IPS-20b (cell line): ENCODE measurements at regions not wholly inside any gene's neighbourhood (a gene's known extent, or its start where the extent isn't known, plus 50 kb on each side); places are given as distances from the start of the nearest gene placed in this dataset.
"Not testable (repeated sequence)": the region's sequence is repeated elsewhere in the genome, so short reads cannot be mapped to it uniquely, and the experiment has no call there.

ENCODE experiments used
- H3K27ac ChIP-seq: one replicate; pipeline ENCODE4 v1.5.1; 2013; ENCODE audit warnings: low read length
- H3K27me3 ChIP-seq: 2 replicates; pipeline ENCODE4 v1.6.1; 2013; ENCODE audit warnings: mild to moderate bottlenecking, low read length, inconsistent platforms; ENCODE audit not compliant: insufficient read depth
- H3K36me3 ChIP-seq: 2 replicates; pipeline ENCODE4 v1.6.1; 2013; ENCODE audit warnings: low read depth, mild to moderate bottlenecking, inconsistent platforms, low read length, moderate library complexity; ENCODE audit not compliant: insufficient read depth
- H3K4me1 ChIP-seq: 2 replicates; pipeline ENCODE4 v1.6.1; 2013; ENCODE audit warnings: mild to moderate bottlenecking, control low read depth, inconsistent platforms, low read length, moderate library complexity; ENCODE audit not compliant: insufficient read depth
- H3K4me3 ChIP-seq: 2 replicates; pipeline ENCODE4 v1.5.1; 2013; ENCODE audit warnings: mild to moderate bottlenecking, low read length, inconsistent platforms
- H3K9ac ChIP-seq: 2 replicates; pipeline ENCODE4 v1.6.1; 2013; ENCODE audit warnings: low read depth, mild to moderate bottlenecking, inconsistent platforms, low read length, moderate library complexity
- H3K9me3 ChIP-seq: 2 replicates; pipeline ENCODE4 v1.6.1; 2013; ENCODE audit warnings: mild to moderate bottlenecking, low read depth, low read length, inconsistent platforms; ENCODE audit not compliant: insufficient read depth

DNA sequence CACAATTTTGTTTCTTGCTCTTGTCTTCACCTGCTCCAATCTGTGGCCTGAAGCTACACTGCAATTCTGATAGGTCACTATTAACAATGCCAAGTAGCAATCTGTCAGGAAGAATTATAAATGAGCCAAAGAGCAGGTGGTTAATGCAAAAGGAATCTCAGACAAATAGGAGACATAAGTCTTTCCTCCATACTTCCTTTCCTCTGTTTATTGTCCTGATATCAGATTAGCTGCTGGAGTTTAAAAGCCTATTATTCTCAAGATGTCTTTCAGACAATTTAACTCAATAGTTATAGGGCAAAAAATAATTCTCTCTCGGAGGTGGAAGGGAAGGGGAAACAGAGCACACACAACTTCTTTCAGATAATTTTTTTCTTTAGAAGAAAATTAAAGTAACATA is 491.6 kb downstream of the MFSD1 start:
- Histone ChIP-seq H3K9ac (no peak overlapping the region), H3K4me1 (no peaks in the 10 kb centered on the region), H3K4me3 (no peak overlapping the region), H3K27ac (no peak overlapping the region), H3K36me3 (no peaks in the 10 kb centered on the region), H3K27me3 (no peaks in the 10 kb centered on the region), H3K9me3 (no peaks in the 10 kb centered on the region)

DNA sequence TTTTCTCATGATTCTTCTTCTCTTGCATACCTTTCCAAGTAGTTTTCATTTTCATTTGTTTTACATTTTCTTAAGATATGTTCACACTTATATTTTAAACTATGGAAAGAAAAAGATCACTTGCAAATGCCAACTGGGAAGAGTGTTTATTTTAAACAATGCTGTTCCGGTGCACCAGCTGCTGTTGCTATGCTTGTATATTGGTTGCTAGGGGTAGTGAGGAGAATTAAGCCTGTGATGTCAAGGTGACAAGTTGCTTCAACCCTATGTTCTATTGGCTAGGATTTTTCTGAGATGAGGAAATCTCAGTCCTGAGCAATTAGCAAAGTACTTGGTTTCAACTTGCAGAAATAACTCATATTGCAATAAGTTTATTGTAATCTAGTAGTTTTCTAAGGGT is 500.1 kb downstream of the MFSD1 start:
- Histone ChIP-seq H3K27me3 (no peaks in the 10 kb centered on the region), H3K36me3 (no peaks in the 10 kb centered on the region), H3K9me3 (no peaks in the 10 kb centered on the region), H3K9ac (no peak overlapping the region), H3K27ac (no peak overlapping the region), H3K4me3 (no peak overlapping the region), H3K4me1 (no peaks in the 10 kb centered on the region)

DNA sequence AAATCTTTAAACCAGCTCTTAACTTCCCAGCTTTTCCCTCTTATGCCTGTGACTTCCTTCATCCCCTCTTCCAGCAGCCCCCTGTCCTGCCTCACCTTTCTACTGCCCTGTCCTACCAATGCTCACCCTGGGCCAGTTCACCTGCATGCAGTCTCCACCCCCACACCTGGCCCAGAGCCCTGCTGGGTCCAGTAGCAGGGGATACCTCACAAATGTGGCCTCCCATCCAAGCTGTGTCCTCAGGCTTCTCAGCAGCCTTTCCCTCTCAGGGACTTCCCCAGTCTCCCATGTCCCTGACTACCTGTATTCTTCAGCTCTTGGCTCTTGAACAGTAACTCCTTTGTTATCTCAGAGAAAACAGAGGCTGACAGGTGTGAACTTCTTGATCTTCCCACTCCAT is 503.2 kb downstream of the MFSD1 start:
- Histone ChIP-seq H3K4me1 (no peaks in the 10 kb centered on the region), H3K9ac (no peak overlapping the region), H3K27ac (no peak overlapping the region), H3K36me3 (no peaks in the 10 kb centered on the region), H3K27me3 (no peaks in the 10 kb centered on the region), H3K4me3 (no peak overlapping the region), H3K9me3 (no peaks in the 10 kb centered on the region)

DNA sequence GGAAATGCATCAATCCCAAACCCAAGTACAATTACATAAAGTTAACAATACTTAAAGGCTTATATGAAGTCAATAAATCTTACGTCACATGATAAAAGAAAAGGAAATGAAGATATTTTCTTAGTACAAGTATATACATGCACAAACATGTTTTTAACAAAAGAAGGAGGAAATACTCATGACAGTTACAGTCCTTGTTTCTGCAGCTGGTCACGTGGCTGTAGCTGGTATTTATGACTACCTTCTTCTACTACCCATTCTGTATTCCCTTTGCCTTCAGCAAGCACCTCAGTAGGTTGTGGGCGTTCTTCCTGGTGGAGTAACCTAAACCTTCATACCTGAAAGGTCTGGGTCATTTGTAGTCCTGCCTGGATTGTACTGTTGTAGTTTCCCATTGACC is 514.9 kb downstream of the MFSD1 start:
- not testable (repeated sequence) for H3K27me3 ChIP-seq, H3K9me3 ChIP-seq, H3K4me1 ChIP-seq, H3K36me3 ChIP-seq, H3K9ac ChIP-seq, H3K27ac ChIP-seq, H3K4me3 ChIP-seq

DNA sequence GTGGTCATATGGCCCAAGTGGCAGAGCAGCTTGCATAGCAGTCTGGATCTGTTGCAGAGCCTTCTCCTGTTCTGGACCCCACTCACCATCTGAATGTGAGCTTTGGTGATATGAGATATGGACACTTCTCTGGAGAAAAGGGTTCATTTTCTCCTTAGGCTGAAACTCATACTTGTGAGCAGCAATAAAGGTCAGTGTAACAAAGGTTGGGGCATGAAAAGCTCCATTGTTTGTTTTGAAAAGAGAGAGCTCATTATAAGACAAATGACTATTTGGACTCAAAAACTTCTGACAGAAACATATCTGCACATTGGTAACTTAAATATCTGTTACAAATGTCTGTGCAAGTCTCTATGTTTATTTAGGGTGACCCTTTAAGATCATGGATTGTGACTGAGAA is 517.3 kb downstream of the MFSD1 start:
- H3K4me3 ChIP-seq = no peak overlapping the region
- H3K9ac ChIP-seq = no peak overlapping the region
- no peak overlapping the region for H3K27ac ChIP-seq
- H3K27me3 ChIP-seq = no peaks in the 10 kb centered on the region
- H3K9me3 ChIP-seq = no peaks in the 10 kb centered on the region
- H3K36me3 ChIP-seq = no peaks in the 10 kb centered on the region
- H3K4me1 ChIP-seq = no peaks in the 10 kb centered on the region

DNA sequence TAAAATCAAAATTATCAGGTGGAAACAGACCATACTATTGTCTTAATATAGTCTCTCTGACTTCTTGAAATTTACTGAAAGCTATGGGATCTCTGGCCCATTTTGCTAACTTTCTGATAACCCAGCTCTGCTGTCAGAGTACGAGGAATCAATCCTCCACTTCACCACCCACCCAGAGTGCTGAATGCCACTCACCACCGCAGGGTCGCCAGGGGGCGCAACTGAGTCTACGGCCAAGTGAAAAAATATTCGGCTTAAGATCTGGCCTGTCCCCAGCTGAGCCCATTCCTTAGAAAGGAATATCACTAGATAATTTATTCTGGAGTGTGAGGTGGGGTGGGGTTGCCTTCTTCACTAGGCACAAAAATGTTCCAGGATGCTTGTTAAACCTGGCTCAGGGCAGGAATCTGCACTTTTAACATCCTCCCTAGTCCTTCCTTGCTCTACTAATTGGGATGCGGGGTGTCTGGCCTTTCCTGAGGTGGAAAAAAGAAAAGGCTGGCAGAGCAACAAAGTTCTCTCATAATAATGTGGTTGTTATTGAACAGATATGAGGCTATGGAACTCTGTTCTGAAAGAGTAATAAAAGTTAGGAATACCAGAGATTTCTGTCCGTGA is 520.6 kb downstream of the MFSD1 start:
- H3K4me1 ChIP-seq = no peaks in the 10 kb centered on the region
- H3K27me3 ChIP-seq = no peaks in the 10 kb centered on the region
- H3K4me3 ChIP-seq = no peak overlapping the region
- no peak overlapping the region for H3K9ac ChIP-seq
- no peak overlapping the region for H3K27ac ChIP-seq
- no peaks in the 10 kb centered on the region for H3K9me3 ChIP-seq
- H3K36me3 ChIP-seq = no peaks in the 10 kb centered on the region

DNA sequence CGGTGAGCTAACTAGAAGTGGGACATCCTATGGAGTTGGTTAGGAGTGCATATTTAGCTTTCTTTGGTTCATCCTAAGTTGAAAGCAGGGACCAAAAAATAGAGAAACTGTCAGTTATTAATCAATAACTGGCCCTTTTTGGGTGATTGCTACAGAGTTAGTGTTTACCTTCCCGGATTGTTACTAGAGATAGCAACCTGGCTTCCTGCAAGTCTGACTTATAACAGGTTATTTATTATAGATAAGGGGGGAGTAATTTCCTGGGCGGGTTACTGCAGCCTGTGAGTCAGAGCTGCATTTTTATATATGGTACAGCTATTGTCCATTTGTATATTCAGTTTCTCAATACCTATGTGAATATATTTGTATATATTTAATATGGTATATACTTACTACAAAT is 522.0 kb downstream of the MFSD1 start:
- Histone ChIP-seq H3K27ac (no peak overlapping the region), H3K36me3 (no peaks in the 10 kb centered on the region), H3K9ac (no peak overlapping the region), H3K27me3 (no peaks in the 10 kb centered on the region), H3K9me3 (no peaks in the 10 kb centered on the region), H3K4me3 (no peak overlapping the region), H3K4me1 (no peaks in the 10 kb centered on the region)

DNA sequence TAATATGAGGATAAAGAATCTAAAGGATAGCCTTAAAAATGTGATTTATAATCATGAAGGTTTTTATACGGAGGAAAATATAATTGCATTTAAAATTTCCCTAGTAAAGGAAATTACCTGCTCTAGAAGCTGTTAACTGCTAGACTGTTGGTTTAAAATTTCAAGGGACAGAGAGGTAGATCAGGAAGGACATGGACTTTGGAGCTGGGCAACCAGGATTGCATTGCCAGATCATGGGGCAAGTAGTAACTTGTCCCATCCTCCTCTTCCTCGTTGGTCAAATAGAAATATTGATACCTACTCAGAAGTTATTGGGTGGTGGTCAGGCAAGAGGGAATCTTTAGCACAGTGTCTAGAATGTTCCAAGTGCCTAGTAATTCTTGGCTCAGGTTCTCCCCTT is 525.1 kb downstream of the MFSD1 start:
- H3K9me3 ChIP-seq = no peaks in the 10 kb centered on the region
- H3K4me1 ChIP-seq = no peaks in the 10 kb centered on the region
- H3K9ac ChIP-seq = no peak overlapping the region
- no peak overlapping the region for H3K4me3 ChIP-seq
- H3K36me3 ChIP-seq = no peaks in the 10 kb centered on the region
- no peaks in the 10 kb centered on the region for H3K27me3 ChIP-seq
- H3K27ac ChIP-seq = no peak overlapping the region

DNA sequence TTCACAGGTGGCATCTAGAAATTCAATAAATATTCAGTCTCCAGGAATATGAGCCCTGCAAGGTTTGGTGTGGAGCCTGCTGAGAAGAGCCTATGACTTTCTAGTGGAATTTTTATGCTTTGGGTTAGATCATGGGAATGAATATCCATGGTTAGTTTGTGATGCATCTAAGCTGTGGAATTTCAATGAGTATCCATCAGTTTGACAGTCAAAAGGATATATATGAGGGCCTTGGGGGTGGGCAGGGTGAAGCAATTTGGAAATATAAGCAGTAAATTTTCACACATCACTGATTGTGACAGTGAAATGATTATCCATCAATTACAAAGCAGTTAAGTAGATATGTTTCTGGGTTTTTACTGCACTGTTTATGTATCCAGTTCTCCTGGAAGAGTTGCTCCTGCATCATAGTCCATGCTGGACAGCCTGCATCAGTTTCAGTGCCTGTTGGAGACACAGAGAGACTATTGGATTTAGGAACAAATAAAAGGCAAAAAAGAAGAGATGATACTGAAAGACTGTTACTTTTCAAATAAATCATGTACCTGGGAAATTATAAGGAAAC is 530.8 kb downstream of the MFSD1 start:
- no peaks in the 10 kb centered on the region for H3K4me1 ChIP-seq
- H3K27me3 ChIP-seq = no peaks in the 10 kb centered on the region
- H3K9me3 ChIP-seq = no peaks in the 10 kb centered on the region
- H3K4me3 ChIP-seq = no peak overlapping the region
- no peaks in the 10 kb centered on the region for H3K36me3 ChIP-seq
- no peak overlapping the region for H3K27ac ChIP-seq
- no peak overlapping the region for H3K9ac ChIP-seq

DNA sequence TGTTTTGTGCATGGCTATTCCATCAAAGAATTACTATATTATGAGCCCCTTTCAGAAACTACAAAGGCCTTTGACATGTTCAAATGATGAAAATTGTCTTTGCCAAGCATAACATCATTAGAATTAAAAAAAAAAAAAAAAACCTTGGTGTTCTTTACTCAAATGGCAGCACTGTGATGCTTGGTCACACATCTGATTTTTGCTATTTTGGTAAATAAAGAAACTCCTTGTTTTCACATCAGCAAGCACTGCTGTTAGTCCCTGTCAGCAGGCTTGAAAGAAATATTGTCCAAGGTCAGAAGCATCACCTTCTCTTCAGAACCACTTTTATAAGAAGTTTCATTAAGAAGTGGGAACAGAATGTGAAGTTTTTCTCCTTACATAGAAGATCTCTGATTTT is 537.3 kb downstream of the MFSD1 start:
- Histone ChIP-seq H3K36me3 (no peaks in the 10 kb centered on the region), H3K27me3 (no peaks in the 10 kb centered on the region), H3K9ac (no peak overlapping the region), H3K27ac (no peak overlapping the region), H3K9me3 (no peaks in the 10 kb centered on the region), H3K4me3 (no peak overlapping the region), H3K4me1 (no peaks in the 10 kb centered on the region)

DNA sequence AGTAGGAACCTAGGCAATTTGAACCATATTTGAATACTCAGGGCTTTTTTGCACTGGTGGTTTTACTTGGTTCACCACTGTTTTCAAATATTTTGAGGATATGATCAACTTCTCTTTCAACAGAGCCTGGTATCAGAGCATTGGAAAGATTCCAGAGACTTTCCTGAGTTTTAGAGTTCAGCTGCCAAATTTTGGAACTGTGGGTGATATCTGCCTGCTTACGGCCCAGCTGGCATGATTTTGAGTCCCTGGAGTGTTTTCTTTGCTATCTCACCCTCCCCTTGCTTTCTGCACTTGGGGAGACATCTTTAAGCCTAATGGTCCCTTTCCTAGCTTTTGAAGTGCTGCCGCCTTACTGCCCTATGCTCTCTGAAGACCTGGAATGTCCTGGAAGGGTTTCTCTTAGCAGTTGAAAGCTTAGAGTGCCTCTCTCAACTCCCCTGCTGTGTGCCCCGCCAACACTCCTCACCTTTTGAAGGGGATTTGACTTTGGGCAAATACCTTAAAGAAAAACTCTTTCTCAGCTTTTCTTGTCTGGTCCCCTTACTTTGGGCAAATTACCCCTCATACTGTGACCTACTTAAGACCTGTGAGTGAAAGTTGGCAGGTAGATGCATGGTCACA is 539.1 kb downstream of the MFSD1 start:
- no peaks in the 10 kb centered on the region for H3K27me3 ChIP-seq
- no peak overlapping the region for H3K27ac ChIP-seq
- no peaks in the 10 kb centered on the region for H3K4me1 ChIP-seq
- no peaks in the 10 kb centered on the region for H3K9me3 ChIP-seq
- no peak overlapping the region for H3K9ac ChIP-seq
- no peaks in the 10 kb centered on the region for H3K36me3 ChIP-seq
- no peak overlapping the region for H3K4me3 ChIP-seq

DNA sequence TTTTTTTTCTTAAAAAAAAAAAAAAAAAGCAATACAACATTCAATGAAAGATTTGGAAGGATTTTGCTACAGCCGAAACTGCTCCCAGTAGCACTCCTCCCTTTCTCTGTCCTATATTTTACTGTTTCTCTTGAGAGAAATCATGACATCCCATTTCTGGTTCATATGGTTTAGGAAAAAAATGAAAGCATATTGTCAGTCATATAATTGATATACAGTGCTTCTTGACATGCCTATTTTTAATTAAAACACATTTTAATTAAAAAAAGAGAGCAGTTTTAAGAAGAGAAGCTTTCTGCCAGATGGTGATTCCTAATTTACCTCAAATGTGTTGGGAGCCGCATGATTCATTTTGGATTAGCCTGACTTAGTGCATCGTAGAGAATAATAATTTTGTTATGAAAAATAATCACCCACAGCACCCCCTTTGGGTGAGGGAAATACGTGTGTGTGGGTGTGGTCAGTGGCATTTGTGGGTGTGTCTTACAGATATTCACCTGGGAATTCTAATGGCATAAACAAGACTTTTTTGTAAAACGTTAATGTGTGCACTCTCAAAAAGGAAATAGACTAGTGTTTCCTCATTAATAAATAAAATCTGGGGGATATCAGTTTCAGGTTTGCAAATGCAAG is 544.5 kb downstream of the MFSD1 start:
- no peaks in the 10 kb centered on the region for H3K9me3 ChIP-seq
- H3K36me3 ChIP-seq = no peaks in the 10 kb centered on the region
- no peak overlapping the region for H3K9ac ChIP-seq
- no peaks in the 10 kb centered on the region for H3K27me3 ChIP-seq
- no peaks in the 10 kb centered on the region for H3K4me1 ChIP-seq
- H3K27ac ChIP-seq = no peak overlapping the region
- no peak overlapping the region for H3K4me3 ChIP-seq
